Smooth muscle cell (in vitro differentiated cells): ENCODE measurements at regions not wholly inside any gene's neighbourhood (a gene's known extent, or its start where the extent isn't known, plus 50 kb on each side); places are given as distances from the start of the nearest gene placed in this dataset.

Experiments
- DNase-seq: peaks from one replicate; lab custom pipeline; 2025; ENCODE audit not compliant: unreplicated experiment; lab: John Stamatoyannopoulos, UW
- H2AFZ ChIP-seq: fragments of 200-600 bp; sonication (generic); 2 replicates; pipeline ENCODE4 v1.6.0; 2016; ENCODE audit warnings: antibody characterized with exemption, low read depth, mild to moderate bottlenecking
- H3F3A ChIP-seq: fragments of 200-600 bp; sonication (generic); 2 replicates; pipeline ENCODE4 v1.6.0; 2017; ENCODE audit warnings: antibody characterized with exemption, low read depth
- H3K27ac ChIP-seq: fragments of 200-600 bp; sonication (generic); 2 replicates; pipeline ENCODE4 v1.5.1; 2016; ENCODE audit warnings: low read depth, mild to moderate bottlenecking
- H3K27me3 ChIP-seq: fragments of 200-600 bp; sonication (generic); 2 replicates; pipeline ENCODE4 v1.6.1; 2016; ENCODE audit warnings: low read depth, mild to moderate bottlenecking
- H3K36me3 ChIP-seq: fragments of 200-600 bp; sonication (generic); 2 replicates; pipeline ENCODE4 v1.5.1; 2016; ENCODE audit warnings: low read depth
- H3K4me1 ChIP-seq: fragments of 200-600 bp; sonication (generic); 2 replicates; pipeline ENCODE4 v1.5.1; 2016; ENCODE audit warnings: low read depth
- H3K4me2 ChIP-seq: fragments of 200-600 bp; sonication (generic); 2 replicates; pipeline ENCODE4 v1.6.0; 2016; ENCODE audit warnings: mild to moderate bottlenecking
- H3K4me3 ChIP-seq: fragments of 200-600 bp; sonication (generic); 2 replicates; pipeline ENCODE4 v1.5.1; 2016; ENCODE audit warnings: mild to moderate bottlenecking
- H3K79me2 ChIP-seq: fragments of 200-600 bp; sonication (generic); 2 replicates; pipeline ENCODE4 v1.6.0; 2016; ENCODE audit warnings: low read depth, mild to moderate bottlenecking
- H3K9ac ChIP-seq: fragments of 200-600 bp; sonication (generic); 2 replicates; pipeline ENCODE4 v1.6.0; 2016; ENCODE audit warnings: low read depth
- H3K9me3 ChIP-seq: fragments of 200-600 bp; sonication (generic); replicated peaks from 2 replicates; pipeline ENCODE4 v1.5.1; 2016; ENCODE audit warnings: low read depth
- H4K20me1 ChIP-seq: fragments of 200-600 bp; sonication (generic); 2 replicates; pipeline ENCODE4 v1.6.0; 2016; ENCODE audit warnings: low read depth
- WGBS: methylation state at CpG from one replicate; pipeline ENCODE4 v1.1.7; 2016; ENCODE audit warnings: low lambda C conversion rate; 5-methylcytosine and 5-hydroxymethylcytosine counted together
- TF ChIP-seq, protein P1 (sequence below): fragments of 200-600 bp; sonication (generic); IDR thresholded peaks from 2 replicates; pipeline ENCODE4 v1.5.1; 2017; ENCODE audit warnings: borderline replicate concordance, mild to moderate bottlenecking, antibody characterized with exemption; ENCODE audit not compliant: insufficient read depth, poor library complexity, severe bottlenecking

DNA sequence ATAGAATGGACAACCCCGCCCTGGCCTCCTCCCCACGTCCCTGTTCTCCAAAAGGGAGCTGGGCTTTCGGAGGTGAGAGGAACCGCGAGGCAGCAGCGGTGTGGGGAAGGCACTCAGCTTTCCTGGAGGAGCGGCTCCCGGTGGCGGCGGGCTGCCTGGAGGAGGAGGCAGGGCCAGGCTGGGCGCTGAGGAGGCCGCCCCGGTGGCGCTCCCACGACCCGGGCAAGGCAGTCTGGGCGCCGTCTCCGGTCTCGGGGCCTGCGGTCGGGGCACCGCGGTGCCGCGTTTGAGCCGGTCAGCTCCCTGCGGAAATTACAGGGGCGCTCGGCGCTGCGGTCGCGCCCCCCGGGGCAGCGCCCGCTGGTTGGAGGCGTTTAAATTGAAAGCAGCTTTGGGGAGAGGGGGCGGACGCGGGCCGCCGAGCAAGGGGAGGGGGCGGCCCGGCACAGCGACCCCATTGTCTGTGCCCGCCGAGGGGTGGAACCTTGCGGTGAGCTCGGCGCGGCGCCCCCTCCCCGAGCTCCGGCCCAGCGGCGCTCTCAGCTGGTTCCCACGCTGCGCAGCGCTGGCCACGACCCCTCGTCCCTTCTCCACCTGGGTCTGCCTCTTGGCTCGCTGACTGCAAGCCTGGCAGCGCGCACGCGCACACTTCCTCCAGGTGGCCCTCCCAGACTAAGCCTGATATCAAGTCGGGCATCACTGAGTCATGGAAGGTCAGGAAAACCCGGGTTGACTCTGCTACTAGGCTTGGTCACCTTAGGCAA, 58.7 kb upstream of the DLX4 start:
- Histone ChIP-seq H3K4me3 (peak overlapping the region; percentile 41), H3K79me2 (no peaks in the 10 kb centered on the region), H3K4me1 (peaks cover 34% of the 10 kb centered on the region), H3K9ac (no peak overlapping the region), H3K36me3 (no peaks in the 10 kb centered on the region), H3K4me2 (peak overlapping the region; percentile 90), H4K20me1 (no peaks in the 10 kb centered on the region), H3F3A (no peaks in the 10 kb centered on the region), H3K27ac (no peak overlapping the region), H2AFZ (no peak overlapping the region), H3K27me3 (peaks cover 55% of the 10 kb centered on the region), H3K9me3 (no peaks in the 10 kb centered on the region)
- TF ChIP-seq, protein P1, sequence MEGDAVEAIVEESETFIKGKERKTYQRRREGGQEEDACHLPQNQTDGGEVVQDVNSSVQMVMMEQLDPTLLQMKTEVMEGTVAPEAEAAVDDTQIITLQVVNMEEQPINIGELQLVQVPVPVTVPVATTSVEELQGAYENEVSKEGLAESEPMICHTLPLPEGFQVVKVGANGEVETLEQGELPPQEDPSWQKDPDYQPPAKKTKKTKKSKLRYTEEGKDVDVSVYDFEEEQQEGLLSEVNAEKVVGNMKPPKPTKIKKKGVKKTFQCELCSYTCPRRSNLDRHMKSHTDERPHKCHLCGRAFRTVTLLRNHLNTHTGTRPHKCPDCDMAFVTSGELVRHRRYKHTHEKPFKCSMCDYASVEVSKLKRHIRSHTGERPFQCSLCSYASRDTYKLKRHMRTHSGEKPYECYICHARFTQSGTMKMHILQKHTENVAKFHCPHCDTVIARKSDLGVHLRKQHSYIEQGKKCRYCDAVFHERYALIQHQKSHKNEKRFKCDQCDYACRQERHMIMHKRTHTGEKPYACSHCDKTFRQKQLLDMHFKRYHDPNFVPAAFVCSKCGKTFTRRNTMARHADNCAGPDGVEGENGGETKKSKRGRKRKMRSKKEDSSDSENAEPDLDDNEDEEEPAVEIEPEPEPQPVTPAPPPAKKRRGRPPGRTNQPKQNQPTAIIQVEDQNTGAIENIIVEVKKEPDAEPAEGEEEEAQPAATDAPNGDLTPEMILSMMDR, result no peak
- 4% methylated on average over 41 of the region's 69 CpGs for WGBS
- DNase-seq, result no peak

DNA sequence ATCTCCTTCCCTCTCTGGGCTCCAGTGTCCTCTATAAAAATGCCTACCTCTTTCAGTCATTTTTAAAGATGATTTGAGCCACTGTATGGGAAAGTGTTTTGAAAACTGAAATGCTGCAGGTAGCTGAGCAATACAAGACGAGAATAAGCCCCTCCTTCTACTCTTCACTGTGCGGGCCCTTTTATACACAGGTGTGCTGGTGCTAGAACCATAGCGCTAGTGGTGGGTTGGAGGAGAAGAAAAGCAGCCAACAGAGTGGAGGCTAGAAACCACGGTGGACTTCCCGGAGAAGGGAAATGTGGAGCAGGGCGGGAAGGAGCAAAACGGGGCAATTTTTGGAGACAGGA, 58.2 kb upstream of the DLX4 start:
- Histone ChIP-seq H2AFZ (no peak overlapping the region), H3K36me3 (no peaks in the 10 kb centered on the region), H3K9me3 (no peaks in the 10 kb centered on the region), H4K20me1 (no peaks in the 10 kb centered on the region), H3K9ac (no peak overlapping the region), H3K4me3 (peak overlapping the region; percentile 41), H3F3A (no peaks in the 10 kb centered on the region), H3K27ac (no peak overlapping the region), H3K4me1 (peaks cover 34% of the 10 kb centered on the region), H3K79me2 (no peaks in the 10 kb centered on the region), H3K4me2 (peak overlapping the region; percentile 90), H3K27me3 (peaks cover 60% of the 10 kb centered on the region)
- no peak for DNase-seq
- TF ChIP-seq, protein P1, result no peak
- WGBS, result 67% methylated on average over 7 of the region's 7 CpGs

DNA sequence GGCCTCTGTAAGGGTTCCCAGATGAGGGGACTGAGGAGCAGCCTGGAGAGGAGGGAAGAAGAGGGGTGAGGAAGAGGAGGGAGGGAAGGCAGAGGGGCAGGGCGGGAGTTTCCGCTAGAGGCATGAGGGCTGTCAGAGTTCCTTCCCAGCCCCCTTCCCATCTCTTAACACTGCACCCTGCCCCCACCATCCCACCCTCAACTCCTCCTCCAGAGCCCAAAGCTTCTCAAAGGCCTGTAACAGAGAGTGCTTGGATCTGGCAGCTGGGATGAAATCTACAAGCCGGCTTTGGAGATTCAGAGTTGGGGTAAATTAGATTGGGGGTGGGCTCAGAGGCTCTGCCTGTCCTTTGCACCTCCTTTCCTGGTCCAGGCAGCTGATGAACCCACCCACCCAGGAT, 57.3 kb upstream of the DLX4 start:
- H3K9ac ChIP-seq, result no peak overlapping the region
- no peak overlapping the region for H3K4me3 ChIP-seq
- H4K20me1 ChIP-seq, result no peaks in the 10 kb centered on the region
- TF ChIP-seq, protein P1, result no peak
- H3K27me3 ChIP-seq, result peaks cover 66% of the 10 kb centered on the region
- H3K79me2 ChIP-seq, result no peaks in the 10 kb centered on the region
- H3K27ac ChIP-seq, result no peak overlapping the region
- H3F3A ChIP-seq, result no peaks in the 10 kb centered on the region
- H2AFZ ChIP-seq, result no peak overlapping the region
- peaks cover 34% of the 10 kb centered on the region for H3K4me1 ChIP-seq
- no peak for DNase-seq
- H3K9me3 ChIP-seq, result no peaks in the 10 kb centered on the region
- WGBS, result 85% methylated on average over 3 of the region's 3 CpGs
- no peaks in the 10 kb centered on the region for H3K36me3 ChIP-seq
- H3K4me2 ChIP-seq, result no peak overlapping the region
